ENCODE measurements at regions not wholly inside any gene's neighbourhood (a gene's known extent, or its start where the extent isn't known, plus 50 kb on each side); places are given as distances from the start of the nearest gene placed in this dataset.

DNA sequence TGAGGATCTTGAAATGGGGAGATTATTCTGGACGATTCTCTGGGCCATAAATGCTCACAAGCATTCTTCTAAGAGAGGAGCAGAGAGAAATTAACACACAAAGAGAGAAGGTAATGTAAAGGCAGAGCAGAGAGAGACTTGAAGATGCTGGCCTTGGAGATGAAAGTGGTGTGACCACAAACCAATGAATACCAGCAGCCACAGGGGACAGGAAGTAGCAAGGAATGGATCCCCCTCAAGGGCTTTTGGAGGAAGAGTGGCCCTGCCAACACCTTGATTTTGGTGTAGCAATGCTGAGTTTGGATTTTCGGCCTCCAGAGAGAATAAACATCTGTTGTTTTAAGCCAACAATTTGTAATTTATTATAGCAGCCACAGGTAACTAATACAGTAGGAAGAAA lies 1155.6 kb downstream of the TYW1 start:
- Mint-ChIP-seq H3K9me3 (ENCODE audit: unreplicated experiment) (peaks cover 5% of the 10 kb centered on the region), H3K4me3 (ENCODE audit: unreplicated experiment) (no peak overlapping the region), H3K27me3 (ENCODE audit: unreplicated experiment) (no peaks in the 10 kb centered on the region), H3K27ac (ENCODE audit: unreplicated experiment) (no peak overlapping the region), H3K4me1 (ENCODE audit: low read depth, unreplicated experiment) (no peaks in the 10 kb centered on the region), H3K36me3 (ENCODE audit: unreplicated experiment) (no peaks in the 10 kb centered on the region)
- DNase-seq: no peak
- TF ChIP-seq, protein P1, sequence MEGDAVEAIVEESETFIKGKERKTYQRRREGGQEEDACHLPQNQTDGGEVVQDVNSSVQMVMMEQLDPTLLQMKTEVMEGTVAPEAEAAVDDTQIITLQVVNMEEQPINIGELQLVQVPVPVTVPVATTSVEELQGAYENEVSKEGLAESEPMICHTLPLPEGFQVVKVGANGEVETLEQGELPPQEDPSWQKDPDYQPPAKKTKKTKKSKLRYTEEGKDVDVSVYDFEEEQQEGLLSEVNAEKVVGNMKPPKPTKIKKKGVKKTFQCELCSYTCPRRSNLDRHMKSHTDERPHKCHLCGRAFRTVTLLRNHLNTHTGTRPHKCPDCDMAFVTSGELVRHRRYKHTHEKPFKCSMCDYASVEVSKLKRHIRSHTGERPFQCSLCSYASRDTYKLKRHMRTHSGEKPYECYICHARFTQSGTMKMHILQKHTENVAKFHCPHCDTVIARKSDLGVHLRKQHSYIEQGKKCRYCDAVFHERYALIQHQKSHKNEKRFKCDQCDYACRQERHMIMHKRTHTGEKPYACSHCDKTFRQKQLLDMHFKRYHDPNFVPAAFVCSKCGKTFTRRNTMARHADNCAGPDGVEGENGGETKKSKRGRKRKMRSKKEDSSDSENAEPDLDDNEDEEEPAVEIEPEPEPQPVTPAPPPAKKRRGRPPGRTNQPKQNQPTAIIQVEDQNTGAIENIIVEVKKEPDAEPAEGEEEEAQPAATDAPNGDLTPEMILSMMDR (IDR thresholded peaks at IDR 0.05; ENCODE audit: partially characterized antibody, unreplicated experiment): no peak

DNA sequence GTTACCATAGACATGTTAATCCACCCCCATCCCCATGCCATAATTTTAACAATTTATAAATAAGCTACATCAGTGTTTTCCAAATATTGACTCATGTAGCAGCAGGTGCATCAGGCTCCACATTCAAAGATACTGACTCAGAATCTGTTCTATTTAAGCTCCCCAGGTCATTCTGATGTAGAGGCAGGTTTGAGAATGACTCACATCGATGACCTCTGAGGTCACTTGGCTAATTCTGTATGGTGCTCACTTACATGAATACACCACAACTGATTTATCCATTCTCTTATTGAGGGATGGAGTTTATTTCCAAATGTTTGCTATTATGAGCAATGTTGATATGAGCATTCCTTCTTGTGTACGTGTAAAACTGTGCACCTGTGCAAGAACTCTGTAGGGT lies 1159.0 kb downstream of the TYW1 start:
- TF ChIP-seq, protein P1 (IDR thresholded peaks at IDR 0.05; ENCODE audit: partially characterized antibody, unreplicated experiment): no peak
- DNase-seq: no peak
- H3K4me1 Mint-ChIP-seq (ENCODE audit: low read depth, unreplicated experiment): no peaks in the 10 kb centered on the region
- no peaks in the 10 kb centered on the region for H3K27me3 Mint-ChIP-seq (ENCODE audit: unreplicated experiment)
- H3K4me3 Mint-ChIP-seq (ENCODE audit: unreplicated experiment): no peak overlapping the region
- H3K9me3 Mint-ChIP-seq (ENCODE audit: unreplicated experiment): peaks cover 5% of the 10 kb centered on the region
- H3K36me3 Mint-ChIP-seq (ENCODE audit: unreplicated experiment): peaks cover 5% of the 10 kb centered on the region
- H3K27ac Mint-ChIP-seq (ENCODE audit: unreplicated experiment): no peak overlapping the region

DNA sequence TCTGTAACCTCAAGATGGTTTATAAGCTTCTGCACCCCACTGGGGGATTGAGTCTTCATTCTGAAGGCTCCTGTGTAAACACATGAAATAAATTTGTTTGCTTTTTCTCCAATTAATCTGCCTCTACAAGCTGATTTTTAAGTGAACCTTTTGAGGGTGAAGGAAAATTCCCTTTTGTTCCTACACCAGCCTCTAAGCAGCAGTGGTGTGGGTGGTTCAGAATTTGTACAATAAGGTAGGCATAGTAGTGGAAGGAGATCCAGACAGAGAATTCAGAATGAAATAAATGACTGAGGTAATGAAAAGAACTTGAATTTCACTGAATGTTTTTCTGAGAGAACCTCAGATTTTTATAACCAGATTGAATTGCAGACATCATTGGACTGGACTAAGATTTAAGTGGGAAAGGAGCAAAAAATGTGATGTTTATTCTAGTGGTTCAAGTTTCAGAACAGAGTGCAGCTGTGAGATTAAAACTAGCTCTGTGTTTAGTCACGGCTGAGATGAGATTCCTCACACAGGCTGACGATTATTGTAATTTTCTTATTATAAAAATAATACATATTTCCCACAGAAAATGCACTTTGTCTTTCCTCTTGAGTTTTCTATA lies 1162.2 kb downstream of the TYW1 start:
- TF ChIP-seq, protein P1 (IDR thresholded peaks at IDR 0.05; ENCODE audit: partially characterized antibody, unreplicated experiment): no peak
- Mint-ChIP-seq H3K27me3 (ENCODE audit: unreplicated experiment) (no peaks in the 10 kb centered on the region), H3K9me3 (ENCODE audit: unreplicated experiment) (peaks cover 5% of the 10 kb centered on the region), H3K4me3 (ENCODE audit: unreplicated experiment) (no peak overlapping the region), H3K27ac (ENCODE audit: unreplicated experiment) (no peak overlapping the region), H3K4me1 (ENCODE audit: low read depth, unreplicated experiment) (no peaks in the 10 kb centered on the region), H3K36me3 (ENCODE audit: unreplicated experiment) (peaks cover 5% of the 10 kb centered on the region)
- no peak for DNase-seq

DNA sequence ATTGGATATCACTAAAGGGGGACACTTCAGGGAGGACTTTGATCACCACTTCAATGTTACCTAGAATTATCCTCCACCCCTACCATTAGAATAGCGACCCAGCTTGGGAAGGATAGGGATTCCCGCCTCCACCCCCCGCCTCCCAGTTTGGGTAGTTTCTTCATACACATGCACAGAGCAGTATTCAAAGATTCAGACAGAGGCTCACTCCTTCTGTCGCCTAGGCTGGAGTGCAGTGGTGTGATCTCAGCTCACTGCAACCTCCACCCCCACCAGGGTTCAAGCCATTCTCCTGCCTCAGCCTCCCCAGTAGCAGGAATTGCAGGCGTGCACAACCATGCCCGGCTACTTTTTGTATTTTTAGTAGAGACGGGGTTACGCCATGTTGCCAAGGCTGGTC lies 1166.1 kb downstream of the TYW1 start:
- peaks cover 3% of the 10 kb centered on the region for H3K27me3 Mint-ChIP-seq (ENCODE audit: unreplicated experiment)
- TF ChIP-seq, protein P1 (IDR thresholded peaks at IDR 0.05; ENCODE audit: partially characterized antibody, unreplicated experiment): no peak
- no peak overlapping the region for H3K27ac Mint-ChIP-seq (ENCODE audit: unreplicated experiment)
- H3K4me3 Mint-ChIP-seq (ENCODE audit: unreplicated experiment): no peak overlapping the region
- DNase-seq: no peak
- H3K36me3 Mint-ChIP-seq (ENCODE audit: unreplicated experiment): peaks cover 5% of the 10 kb centered on the region
- H3K9me3 Mint-ChIP-seq (ENCODE audit: unreplicated experiment): peaks cover 4% of the 10 kb centered on the region
- H3K4me1 Mint-ChIP-seq (ENCODE audit: low read depth, unreplicated experiment): peaks cover 7% of the 10 kb centered on the region

DNA sequence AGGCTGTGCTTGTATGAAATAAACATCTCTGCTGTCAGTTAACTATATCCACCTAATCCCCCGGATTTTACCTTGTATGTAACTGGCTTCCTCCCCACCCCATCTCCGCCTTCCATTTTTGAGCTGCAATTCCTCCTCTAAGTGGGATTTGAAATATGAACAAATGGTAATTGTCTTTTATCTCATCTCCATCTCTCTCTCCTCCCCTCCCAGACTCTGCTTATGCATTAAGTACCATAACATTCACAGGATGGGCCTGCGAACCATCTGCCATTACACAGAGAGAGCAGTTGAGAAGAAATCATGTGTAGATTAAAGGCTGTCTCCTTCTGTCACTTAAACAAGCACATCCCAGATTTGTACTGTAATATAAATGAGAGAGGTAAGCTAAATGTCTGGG lies 1169.9 kb downstream of the TYW1 start:
- Mint-ChIP-seq H3K9me3 (ENCODE audit: unreplicated experiment) (peaks cover 6% of the 10 kb centered on the region), H3K4me3 (ENCODE audit: unreplicated experiment) (peak overlapping the region; percentile 68), H3K36me3 (ENCODE audit: unreplicated experiment) (no peaks in the 10 kb centered on the region), H3K4me1 (ENCODE audit: low read depth, unreplicated experiment) (peaks cover 7% of the 10 kb centered on the region), H3K27me3 (ENCODE audit: unreplicated experiment) (peaks cover 3% of the 10 kb centered on the region), H3K27ac (ENCODE audit: unreplicated experiment) (peak overlapping the region; percentile 97)
- TF ChIP-seq, protein P1 (IDR thresholded peaks at IDR 0.05; ENCODE audit: partially characterized antibody, unreplicated experiment): no peak
- DNase-seq: peak; percentile 49
